GM19455 (cell line): ENCODE measurements at regions not wholly inside any gene's neighbourhood (a gene's known extent, or its start where the extent isn't known, plus 50 kb on each side); places are given as distances from the start of the nearest gene placed in this dataset.

ENCODE experiments used
- ATAC-seq: cut with Tn5 transposase; IDR thresholded peaks from one replicate; pipeline ENCODE4 v1.9.1; 2021; ENCODE audit not compliant: unreplicated experiment

GRCh38 chr20:40495956-40496355 is 193.1 kb downstream of the MAFB start:
- no peak for ATAC-seq

GRCh38 chr20:40494248-40494647 is 194.8 kb downstream of the MAFB start:
- ATAC-seq, result no peak

- ATAC-seq, result no peak
Measured at GRCh38 chr20:40493549-40493948, 195.5 kb downstream of the MAFB start.

- ATAC-seq, result no peak
Measured at GRCh38 chr20:40493071-40493470, 196.0 kb downstream of the MAFB start.

GRCh38 chr20:40491009-40491590 is 197.9 kb downstream of the MAFB start:
- no peak for ATAC-seq

- no peak for ATAC-seq
Measured at GRCh38 chr20:40489886-40490285, 199.2 kb downstream of the MAFB start.

GRCh38 chr20:40488401-40488800 is 200.6 kb downstream of the MAFB start:
- ATAC-seq, result no peak

GRCh38 chr20:40486297-40486696 is 202.7 kb downstream of the MAFB start:
- no peak for ATAC-seq

GRCh38 chr20:40481743-40482458 is 207.1 kb downstream of the MAFB start:
- ATAC-seq, result no peak

GRCh38 chr20:40481337-40481736 is 207.7 kb downstream of the MAFB start:
- ATAC-seq, result no peak

GRCh38 chr20:40477805-40478204 is 211.2 kb downstream of the MAFB start:
- no peak for ATAC-seq

GRCh38 chr20:40476461-40476860 is 212.6 kb downstream of the MAFB start:
- no peak for ATAC-seq

- no peak for ATAC-seq
Measured at GRCh38 chr20:40472905-40473304, 216.1 kb downstream of the MAFB start.

- ATAC-seq, result no peak
Measured at GRCh38 chr20:40471261-40471629, 217.8 kb downstream of the MAFB start.

GRCh38 chr20:40470445-40471260 is 218.4 kb downstream of the MAFB start:
- no peak for ATAC-seq

- no peak for ATAC-seq
Measured at GRCh38 chr20:40468759-40469158, 220.3 kb downstream of the MAFB start.

GRCh38 chr20:40467703-40468411 is 221.2 kb downstream of the MAFB start:
- no peak for ATAC-seq

- ATAC-seq, result no peak
Measured at GRCh38 chr20:40467067-40467466, 222.0 kb downstream of the MAFB start.

GRCh38 chr20:40464731-40465208 is 224.3 kb downstream of the MAFB start:
- ATAC-seq, result no peak

GRCh38 chr20:40463171-40463570 is 225.9 kb downstream of the MAFB start:
- no peak for ATAC-seq

GRCh38 chr20:40462566-40462965 is 226.5 kb downstream of the MAFB start:
- ATAC-seq, result no peak
